HG03139 (cell line): ENCODE measurements at regions not wholly inside any gene's neighbourhood (a gene's known extent, or its start where the extent isn't known, plus 50 kb on each side); places are given as distances from the start of the nearest gene placed in this dataset.
A peak's percentile ranks its signal among the peaks of the same experiment; 100 is the strongest.
"Not testable (repeated sequence)": the region's sequence is repeated elsewhere in the genome, so short reads cannot be mapped to it uniquely, and the experiment has no call there.

Source experiments
- ATAC-seq: cut with Tn5 transposase; IDR thresholded peaks from one replicate; pipeline ENCODE4 v1.9.1; 2021; ENCODE audit not compliant: unreplicated experiment

DNA sequence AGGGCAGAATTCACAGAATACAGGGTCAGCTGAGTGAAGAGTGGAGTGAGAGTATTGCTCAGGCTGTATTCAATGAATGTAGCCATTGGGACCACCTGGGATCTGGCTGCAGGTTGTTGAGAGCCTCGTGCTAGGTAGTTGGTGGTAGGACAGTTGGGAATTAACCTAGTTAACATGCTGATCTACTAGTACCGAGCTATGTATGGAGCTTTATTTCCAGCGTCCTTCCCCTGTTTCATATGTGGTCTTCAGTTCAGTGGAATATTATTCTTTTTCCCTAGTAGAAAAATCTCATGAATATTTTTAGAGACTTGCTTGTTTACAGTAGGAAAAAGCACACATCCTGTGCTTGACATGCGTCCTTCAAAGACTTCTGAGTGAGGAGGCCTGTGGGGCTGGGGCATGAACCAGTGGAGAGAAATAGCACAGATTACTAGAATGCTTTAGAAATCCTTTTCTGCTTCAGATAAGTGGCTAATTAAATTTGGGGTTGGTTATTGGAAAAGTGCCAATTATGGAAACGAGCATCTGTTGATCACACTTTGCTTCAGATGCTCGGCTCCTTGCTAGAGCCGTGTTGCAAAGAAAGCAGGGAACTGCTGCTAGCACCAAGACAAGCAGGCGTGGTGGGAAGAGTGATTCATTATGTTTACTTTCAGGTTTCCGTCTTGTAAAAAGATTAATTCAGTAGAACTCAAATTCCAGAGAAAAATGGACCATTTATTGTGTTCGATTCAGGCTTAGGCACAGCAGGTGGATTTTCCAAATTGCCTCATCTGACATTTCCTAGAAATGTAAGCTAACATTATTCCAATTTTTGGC is 53.6 kb downstream of the ARF6 start:
- no peak for ATAC-seq

DNA sequence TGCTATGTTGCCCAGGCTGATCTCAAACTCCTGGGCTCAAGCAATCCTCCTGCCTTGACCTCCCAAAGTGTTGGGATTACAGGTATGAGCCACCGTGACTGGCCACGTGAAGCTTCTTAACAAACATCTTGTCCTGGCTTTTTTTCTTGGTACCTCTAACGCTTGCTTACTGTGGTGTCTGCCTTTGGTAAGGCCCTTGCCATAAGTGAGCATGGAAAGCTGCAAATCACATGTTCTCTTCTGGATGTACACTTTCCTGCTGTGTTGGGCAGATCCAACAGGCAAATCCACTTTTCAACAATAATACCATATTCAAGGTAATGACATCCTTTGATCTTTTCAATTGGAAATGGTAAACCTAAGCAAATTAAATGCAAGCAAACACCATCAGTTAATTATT is 54.6 kb downstream of the ARF6 start:
- no peak for ATAC-seq

DNA sequence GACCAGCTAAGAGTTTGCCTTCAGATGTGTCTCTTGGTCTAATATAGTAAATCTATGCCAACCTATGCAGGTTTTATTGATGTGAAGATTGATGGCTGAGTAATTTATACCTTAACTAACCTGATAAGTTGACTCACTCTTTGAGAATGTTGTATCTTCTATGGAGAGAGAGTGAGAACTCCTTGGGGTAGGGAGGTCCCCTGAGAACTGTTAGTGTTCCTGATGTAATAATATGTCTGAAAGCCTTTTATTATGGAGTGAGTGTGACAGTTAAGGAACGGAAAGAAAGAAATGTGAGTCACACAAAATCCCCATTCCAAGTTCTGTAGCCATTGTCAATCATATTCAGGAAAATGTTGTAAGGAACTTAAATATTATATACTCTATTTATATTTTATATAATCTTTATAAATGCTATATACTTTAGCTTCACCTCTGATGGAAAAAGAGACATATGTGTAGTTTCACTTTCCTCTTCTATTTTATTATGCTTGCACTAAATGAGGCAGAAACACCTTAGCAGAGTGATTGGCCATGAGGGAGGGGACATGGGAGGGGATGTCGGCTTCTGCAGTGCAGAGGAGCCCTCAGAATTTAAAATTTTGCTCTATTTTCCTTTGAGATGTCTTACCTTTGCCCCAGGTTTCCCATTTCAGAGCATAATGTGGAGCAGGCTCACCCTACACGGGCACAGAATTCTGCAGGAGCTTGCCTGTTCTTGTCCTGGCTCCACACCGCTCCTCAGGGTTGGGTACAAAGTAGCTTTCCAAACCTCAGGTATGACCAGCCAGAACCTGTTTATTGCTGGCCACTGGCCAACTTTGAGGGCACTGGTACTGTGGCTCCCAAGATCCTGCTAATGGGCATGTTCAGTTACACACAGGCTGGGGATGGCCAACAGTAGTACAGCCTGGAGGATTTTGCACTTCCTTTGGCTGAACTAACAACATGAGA is 57.7 kb downstream of the ARF6 start:
- no peak for ATAC-seq

DNA sequence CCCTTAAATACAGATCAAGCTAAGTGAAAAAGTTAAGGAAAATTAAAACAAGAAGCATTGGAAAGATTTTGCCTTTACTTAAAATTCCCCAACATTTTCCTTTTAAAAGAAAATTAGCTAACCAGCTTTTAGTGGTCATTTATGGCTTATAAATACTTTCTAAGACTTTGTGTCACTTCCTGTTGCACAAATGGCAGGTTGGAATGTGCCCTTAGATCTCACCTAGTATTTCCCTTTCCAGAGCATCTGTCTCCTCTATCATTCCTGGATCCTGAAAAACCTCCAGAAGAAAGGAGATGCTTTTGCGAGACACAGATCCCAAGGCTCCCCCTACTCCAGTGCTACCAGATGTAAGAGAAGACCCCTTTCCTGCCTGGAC is 58.3 kb downstream of the ARF6 start:
- no peak for ATAC-seq

DNA sequence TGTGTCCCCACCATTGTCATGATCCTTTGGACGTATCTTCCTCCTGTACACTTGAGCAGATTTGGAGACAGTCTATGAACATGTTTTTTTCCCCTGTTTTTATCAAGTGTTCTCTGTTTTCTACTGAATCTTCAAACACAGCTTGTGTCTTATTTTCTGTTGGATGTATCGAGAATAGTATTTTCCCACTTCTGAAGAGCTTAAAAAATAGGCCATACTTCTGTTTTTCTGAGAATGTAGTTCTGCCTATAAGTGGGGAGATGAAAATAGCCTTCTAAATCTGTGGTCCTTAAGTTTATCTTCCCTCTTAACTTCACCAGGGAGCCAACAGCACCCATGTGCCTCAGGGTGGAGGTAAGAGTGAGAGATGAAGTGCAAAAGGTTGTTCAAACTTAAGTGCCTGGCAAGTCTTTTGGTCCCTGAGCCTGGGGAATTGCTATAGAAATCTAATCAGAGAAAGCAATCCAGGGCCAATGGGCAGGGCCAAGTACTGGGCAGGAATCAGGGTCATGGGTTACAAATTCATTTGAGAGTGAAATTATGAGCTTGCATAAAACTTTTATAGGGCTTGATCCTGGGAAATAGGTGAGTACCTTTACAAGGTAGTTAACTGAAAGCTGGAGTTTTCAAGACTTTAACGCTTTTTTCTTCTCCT is 58.9 kb downstream of the ARF6 start:
- no peak for ATAC-seq

DNA sequence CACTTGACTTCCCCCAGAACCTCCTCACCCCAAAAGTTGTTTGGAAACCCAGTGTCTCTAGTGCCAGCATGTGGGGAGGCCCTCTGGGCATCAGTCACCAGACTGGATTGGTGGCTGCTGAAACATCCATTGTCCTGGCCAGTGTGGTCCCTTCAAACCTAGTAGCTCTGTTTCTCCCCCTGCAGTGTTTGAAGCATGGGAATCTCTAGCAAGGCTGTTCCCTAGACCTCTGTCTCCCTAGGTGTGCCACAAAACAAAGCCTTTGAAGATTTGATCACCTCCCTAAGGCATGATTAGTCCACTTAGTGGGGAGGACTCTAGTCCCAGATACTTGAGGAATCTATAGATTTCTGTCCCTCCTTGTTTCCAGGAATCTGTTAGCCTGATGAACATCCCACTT is 60.3 kb downstream of the ARF6 start:
- ATAC-seq = no peak

DNA sequence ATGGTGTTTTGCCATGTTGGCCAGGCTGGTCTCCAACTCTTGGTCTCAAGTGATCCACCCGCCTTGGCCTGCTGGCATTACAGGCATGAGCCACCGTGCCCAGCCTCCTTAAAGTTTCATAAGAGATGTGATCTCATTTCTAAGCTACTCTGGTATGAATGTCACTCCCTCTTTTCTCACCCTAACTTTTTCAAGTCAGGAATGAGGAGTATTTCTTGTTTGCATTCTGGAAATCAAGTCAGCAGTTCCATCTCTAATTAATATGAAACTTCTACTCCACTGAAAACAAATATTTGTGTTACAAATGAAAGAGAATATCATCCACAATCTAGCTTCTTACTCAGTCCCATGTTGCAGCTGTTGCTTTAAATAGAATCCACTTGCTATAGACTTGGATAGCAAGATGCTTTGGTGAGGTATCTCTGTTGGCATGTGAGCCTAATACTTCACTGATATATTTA is 61.3 kb downstream of the ARF6 start:
- no peak for ATAC-seq

DNA sequence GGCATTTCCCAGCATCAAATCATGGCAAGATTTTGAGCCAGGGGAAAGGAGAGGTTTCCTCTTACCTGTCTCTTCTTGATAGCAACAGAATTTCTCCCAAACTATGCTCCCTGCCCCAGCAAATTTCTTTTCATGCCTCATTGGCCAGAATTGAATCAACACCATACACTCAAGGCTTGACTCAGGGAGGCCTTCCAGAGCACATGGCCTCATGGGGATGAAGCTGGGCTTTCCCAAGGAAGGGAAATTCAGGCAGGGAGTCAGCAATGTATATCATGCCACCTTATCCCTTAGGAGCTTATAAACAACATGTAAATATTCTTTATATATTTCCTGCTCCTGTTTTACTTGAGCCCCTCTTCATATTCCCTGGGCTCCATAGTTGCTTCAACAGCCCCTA is 62.1 kb downstream of the ARF6 start:
- no peak for ATAC-seq

DNA sequence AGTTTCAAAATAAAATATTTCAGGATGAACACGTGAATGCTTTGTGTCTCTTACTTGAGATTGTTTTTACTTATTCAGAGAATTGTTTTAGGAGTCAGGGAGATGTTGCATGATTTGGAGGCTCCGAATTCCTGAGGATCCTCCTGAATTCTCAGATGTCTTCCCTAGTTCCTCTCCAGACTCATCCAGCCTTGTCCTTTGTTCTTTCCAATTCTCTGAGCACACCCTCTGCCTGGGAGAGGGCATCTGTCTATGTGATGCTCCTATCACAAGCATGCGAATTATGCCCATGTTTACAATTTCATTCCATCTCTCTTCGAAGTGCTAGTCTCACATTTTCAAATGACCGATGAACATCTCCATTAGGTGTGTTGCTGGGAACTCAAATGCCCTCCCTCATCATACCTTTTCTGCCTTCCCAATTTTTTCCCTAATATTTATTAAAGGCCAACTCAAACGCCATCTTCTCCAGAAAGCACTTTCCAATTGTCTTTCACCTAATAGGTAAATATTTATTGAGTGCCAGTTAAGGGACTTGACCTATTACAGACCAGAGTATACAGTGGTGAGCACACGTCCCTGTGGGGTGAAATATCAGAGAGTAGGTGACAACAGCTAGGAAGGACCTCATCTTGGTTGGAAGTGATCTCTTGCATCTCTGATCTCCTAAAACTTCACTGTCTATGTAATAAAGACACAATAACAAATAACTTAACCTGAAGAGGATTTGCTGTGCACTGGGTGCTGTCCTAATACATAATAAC is 64.4 kb downstream of the ARF6 start:
- no peak for ATAC-seq

DNA sequence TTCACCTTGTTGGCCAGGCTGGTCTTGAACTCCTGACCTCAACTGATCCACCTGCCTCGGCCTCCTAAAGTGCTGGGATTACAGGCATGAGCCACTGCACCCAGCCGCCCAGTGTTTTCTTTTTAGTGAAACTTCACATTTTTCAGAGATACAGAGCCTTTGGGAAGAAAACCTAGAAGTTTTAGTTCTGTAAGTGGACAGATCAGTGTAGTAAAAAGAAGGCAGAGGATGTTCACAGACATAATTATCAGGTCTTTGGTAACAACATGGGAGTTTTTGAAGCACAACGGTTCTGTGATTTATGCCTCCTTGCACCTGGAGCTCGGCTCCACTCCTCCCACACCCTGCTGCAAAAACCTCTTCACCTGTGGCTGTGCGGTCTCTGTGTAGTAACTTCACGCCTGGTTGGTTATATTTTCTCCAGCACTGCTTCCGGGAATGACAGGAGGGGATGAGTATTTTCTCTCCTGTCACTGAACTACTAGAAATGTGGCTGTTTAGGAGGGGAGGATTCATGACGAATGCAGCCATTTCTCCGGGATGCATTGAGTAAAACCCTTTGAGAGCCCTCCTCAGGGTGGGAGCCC is 67.0 kb downstream of the ARF6 start:
- peak; percentile 49 for ATAC-seq

DNA sequence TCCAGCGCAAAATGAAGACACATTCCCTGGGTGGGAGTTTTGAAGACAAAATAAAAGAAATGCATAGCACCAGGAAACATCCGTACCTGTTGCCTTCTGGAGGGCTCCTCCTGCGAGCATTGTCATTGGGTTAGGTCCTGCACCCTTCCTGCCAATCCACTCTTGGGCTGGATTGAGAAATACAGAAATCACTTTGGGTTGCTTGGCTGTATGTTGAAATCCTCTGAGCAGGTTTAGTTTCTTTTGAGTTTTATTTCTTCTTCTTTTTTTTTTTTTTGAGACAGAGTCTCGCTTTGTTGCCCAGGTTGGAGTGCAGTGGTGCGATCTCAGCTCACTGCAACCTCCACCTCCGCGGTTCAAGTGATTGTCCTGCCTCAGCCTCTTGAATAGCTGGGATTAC is 67.6 kb downstream of the ARF6 start:
- ATAC-seq = no peak

DNA sequence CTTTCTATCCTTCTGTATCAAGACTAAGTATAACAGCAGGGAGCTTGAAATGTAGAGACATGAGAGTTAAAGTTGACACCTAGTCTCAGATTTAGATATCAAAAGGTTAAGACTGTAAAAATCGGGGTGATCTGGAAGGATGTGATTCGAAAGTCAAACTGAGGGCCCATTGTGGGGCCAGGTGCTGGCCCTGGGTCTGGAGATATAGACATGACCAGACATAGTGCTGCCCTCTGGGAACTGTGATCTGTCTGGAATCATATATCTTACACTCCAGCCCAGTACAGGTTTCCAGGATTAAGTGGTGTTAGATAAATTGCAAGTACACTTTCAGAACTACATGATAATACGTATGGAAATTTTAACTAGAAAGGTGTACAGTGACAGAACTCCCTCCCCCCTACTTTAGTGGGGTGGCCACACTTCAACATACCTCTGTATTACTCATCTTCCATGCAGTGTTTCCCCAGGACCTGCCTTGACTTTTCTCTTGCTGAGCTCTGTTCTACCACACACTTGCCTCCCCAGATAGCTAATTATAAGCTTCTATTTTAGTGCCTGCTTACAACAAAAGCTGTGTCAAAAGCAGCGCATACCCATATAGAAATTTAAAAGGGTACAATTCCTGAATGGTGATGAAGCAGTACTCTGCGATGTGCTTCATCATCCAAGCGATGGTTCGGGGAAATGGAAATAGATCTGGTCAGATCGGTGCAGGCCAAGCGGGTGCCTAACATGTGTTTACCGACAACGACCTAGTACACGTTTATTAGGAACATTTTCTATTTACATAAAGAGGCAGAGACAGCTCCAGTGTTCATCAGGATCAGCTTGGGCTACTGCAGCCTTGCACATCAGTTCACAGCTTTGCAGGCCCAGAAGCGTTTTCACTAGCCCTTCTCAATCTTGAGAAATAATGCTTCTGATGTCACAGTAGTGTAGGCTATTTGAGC is 68.7 kb downstream of the ARF6 start:
- ATAC-seq = no peak

DNA sequence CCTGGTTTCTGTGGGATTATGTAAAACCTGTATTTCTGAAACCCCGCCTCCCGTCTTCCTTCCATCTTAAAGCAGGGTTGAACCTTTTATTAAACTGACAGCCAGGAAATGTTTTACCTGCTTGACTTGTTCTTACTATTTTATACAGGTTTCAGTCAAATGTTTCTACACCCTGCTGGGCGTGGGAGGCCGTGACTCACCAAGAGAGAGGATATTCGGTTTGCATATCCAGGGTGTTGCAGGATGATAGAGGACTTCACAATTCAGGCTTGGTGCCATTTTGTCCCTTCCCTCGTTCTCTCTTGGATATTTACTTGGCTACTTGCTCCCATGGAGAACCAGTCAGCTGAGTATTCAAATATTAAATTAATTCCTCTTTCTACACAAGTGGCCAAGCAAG is 69.7 kb downstream of the ARF6 start:
- no peak for ATAC-seq

DNA sequence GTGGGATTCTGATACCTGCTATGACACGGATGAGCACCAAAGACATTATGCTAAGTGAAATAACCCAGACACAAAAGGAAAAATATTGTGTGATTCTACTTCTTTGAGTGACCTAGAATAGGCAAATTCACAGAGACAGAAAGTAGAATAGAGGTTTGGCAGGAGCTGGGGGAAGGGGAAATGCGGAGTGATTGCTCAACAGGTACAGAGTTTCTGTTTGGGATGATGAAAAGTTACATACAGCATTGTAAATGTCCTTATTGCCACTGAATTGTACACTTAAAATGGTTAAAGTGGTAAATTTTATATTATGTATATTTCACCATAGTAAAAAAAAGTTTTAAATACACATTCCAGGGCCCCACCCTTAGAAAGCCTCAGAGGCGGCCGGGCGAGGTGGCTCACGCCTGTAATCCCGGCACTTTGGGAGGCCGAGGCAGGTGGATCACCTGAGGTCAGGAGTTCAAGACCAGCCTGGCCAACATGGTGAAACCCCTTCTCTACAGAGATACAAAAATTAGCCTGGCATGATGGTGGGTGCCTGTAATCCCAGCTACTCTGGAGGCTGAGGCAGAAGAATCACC is 72.3 kb downstream of the ARF6 start:
- not testable (repeated sequence) for ATAC-seq

DNA sequence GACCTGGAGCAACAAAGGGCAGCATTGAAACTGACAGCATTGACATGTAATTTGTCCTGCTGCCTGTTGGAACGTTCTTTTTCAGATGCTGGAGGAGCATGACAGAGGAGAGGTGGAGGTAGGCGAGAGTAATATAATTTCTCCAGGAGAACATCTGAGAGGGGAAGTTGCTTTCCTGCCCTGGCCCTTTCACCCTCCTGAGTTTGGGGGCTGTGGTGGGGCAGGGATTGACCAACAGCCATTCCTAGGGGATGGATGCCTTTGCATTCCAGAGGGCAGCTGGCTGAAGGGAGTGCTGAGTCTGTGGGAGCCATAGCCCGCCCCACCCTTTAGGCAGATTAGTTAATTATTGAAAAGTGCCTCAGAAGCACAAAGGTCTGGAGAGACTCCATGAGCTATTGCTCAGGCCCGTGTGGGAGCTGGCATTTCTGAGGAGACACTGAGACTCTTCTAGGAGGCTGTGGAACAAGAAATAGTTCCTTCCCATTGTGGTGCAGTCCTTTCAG is 73.5 kb downstream of the ARF6 start:
- ATAC-seq = no peak

DNA sequence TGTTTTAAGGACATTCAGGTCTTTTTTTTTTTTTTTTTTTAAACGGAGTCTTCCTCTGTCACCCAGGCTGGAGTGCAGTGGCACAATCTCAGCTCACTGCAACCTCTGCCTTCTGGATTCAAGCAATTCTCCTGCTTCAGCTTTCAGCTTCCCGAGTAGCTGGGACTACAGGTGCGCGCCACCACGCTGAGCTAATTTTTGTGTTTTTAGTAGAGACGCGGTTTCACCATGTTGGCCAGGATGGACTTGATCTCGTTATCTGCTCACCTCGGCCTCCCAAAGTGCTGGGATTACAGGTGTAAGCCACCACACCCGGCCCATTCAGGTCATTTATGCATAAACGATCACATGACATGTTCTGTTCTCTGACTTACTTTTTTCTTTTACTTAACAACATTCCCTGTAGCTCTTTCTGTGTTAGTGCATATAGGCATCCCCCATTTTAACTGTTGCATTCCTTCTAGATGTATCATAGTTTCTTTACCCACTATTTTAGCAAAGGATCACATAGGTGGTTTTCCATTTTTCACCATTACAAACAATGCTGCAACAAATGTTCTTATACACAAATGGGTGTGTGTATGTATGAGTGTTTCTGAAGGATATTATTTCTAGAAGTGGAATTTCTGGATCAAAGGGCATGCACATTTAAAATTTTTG is 74.2 kb downstream of the ARF6 start:
- no peak for ATAC-seq

DNA sequence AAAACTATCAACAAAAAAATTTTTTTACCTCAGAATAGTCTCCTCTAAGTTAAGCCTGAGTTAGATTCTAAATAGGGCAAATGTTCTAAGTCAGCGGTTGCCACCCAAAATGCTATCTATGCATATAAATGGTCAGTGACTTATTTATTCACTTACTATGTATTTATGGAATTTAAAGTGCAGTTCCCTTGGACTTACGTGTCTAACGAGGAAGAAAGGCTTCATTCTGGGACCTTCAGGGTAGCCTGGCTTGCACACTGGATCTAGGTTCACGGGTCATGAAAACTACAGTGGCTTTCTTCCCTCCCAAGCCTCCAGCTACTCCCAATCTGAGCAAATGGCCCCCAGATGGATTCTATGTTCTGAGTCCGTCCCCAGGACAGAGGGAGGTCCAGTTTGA is 77.1 kb downstream of the ARF6 start:
- ATAC-seq = no peak

DNA sequence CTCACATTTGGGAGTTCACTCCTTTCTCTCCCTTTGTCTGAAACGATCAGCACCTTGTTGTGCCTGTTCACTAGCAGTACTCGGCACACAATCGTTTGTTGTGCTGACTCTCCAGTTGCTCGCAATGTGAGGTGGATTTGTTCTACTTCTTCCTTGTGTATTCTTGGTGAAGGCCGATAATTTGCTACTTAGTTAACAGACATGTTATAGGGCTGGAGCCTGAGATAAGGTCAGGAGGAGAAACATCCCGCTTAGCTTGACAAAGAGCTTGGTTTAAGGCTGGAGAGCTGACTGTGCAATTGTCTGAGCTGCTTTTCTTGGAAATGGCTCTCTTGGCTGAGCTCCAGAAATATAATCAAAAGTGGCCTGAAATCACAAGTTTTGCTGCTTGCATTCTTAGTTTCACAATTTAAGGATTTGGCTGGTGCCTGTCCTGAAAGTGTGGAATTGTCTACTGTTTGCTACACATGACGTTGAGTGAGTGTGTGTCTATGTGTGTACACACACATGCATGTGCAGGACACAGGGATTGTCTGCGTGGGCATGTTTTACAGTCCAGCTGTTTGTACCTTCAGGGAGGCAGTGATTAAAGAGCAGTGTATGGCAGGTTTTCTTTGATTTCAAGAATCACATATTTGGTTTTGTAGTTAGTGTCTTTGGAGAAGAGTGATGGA is 77.7 kb downstream of the ARF6 start:
- ATAC-seq = peak; percentile 12
